ENCODE measurements at regions not wholly inside any gene's neighbourhood (a gene's known extent, or its start where the extent isn't known, plus 50 kb on each side); places are given as distances from the start of the nearest gene placed in this dataset.

- DNase-seq (ENCODE audit: extremely low spot score): no peak
- no peak overlapping the region for H3K4me3 ChIP-seq
- intact Hi-C loops (cut with DNase I): no loop called here
- H3K36me3 ChIP-seq: no peaks in the 10 kb centered on the region
- H3K27me3 ChIP-seq: no peaks in the 10 kb centered on the region
- H3K4me1 ChIP-seq: no peaks in the 10 kb centered on the region
- H3K9me3 ChIP-seq: no peaks in the 10 kb centered on the region
- TF ChIP-seq POLR2A (IDR thresholded peaks at IDR 0.05; ENCODE audit: low read depth) (no peak), EP300 (IDR thresholded peaks at IDR 0.05) (no peak)
- WGBS: 87% methylated on average over 3 of the region's 3 CpGs
- no peak overlapping the region for H3K27ac ChIP-seq (replicated peaks in 1 of 4)
Observed at GRCh38 chr5:27682600-27682999, 644.2 kb upstream of the CDH9 start.

- intact Hi-C loops (cut with DNase I): no loop called here
- no peak for DNase-seq (ENCODE audit: extremely low spot score)
- 58% methylated on average over 3 of the region's 4 CpGs for WGBS
- Histone ChIP-seq H3K4me1 (no peaks in the 10 kb centered on the region), H3K27me3 (no peaks in the 10 kb centered on the region), H3K9me3 (peaks cover 0 to 9% (median 0%) of the 10 kb centered on the region in 4 donors), H3K36me3 (no peaks in the 10 kb centered on the region), H3K4me3 (no peak overlapping the region), H3K27ac (replicated peaks in 1 of 4) (no peak overlapping the region)
- TF ChIP-seq POLR2A (IDR thresholded peaks at IDR 0.05; ENCODE audit: low read depth): no peak
- TF ChIP-seq POLR2AphosphoS5 (IDR thresholded peaks at IDR 0.05): no peak
- TF ChIP-seq EP300 (IDR thresholded peaks at IDR 0.05): no peak
- no peak for TF ChIP-seq CTCF (IDR thresholded peaks at IDR 0.05)
Observed at GRCh38 chr5:27652505-27652904, 614.1 kb upstream of the CDH9 start.

- TF ChIP-seq CTCF (IDR thresholded peaks at IDR 0.05) (no peak), EP300 (IDR thresholded peaks at IDR 0.05) (no peak), POLR2AphosphoS5 (IDR thresholded peaks at IDR 0.05) (no peak), POLR2A (IDR thresholded peaks at IDR 0.05; ENCODE audit: low read depth) (no peak)
- H3K9me3 ChIP-seq: no peaks in the 10 kb centered on the region
- H3K27ac ChIP-seq (replicated peaks in 1 of 4): no peak overlapping the region
- DNase-seq (ENCODE audit: extremely low spot score): no peak
- no peaks in the 10 kb centered on the region for H3K27me3 ChIP-seq
- intact Hi-C loops (cut with DNase I): no loop called here
- no peaks in the 10 kb centered on the region for H3K4me1 ChIP-seq
- 75% methylated on average over 5 of the region's 6 CpGs for WGBS
- no peak overlapping the region for H3K4me3 ChIP-seq
- H3K36me3 ChIP-seq: no peaks in the 10 kb centered on the region
Observed at GRCh38 chr5:27639005-27639612, 600.7 kb upstream of the CDH9 start.

GRCh38 chr5:27619982-27620381, 581.6 kb upstream of the CDH9 start:
- TF ChIP-seq CTCF (IDR thresholded peaks at IDR 0.05): no peak
- TF ChIP-seq EP300 (IDR thresholded peaks at IDR 0.05): no peak
- TF ChIP-seq POLR2AphosphoS5 (IDR thresholded peaks at IDR 0.05): no peak
- no peak for TF ChIP-seq POLR2A (IDR thresholded peaks at IDR 0.05; ENCODE audit: low read depth)
- intact Hi-C loops (cut with DNase I): no loop called here
- Histone ChIP-seq H3K9me3 (no peaks in the 10 kb centered on the region), H3K27me3 (no peaks in the 10 kb centered on the region), H3K4me1 (no peaks in the 10 kb centered on the region), H3K36me3 (no peaks in the 10 kb centered on the region), H3K4me3 (no peak overlapping the region), H3K27ac (replicated peaks in 1 of 4) (no peak overlapping the region)
- 81% methylated on average over 2 of the region's 2 CpGs for WGBS
- DNase-seq (ENCODE audit: extremely low spot score): no peak

- no peaks in the 10 kb centered on the region for H3K27me3 ChIP-seq
- no peak overlapping the region for H3K27ac ChIP-seq (replicated peaks in 1 of 4)
- WGBS: 38% methylated on average over 3 of the region's 3 CpGs
- H3K9me3 ChIP-seq: no peaks in the 10 kb centered on the region
- no peak overlapping the region for H3K4me3 ChIP-seq
- TF ChIP-seq POLR2AphosphoS5 (IDR thresholded peaks at IDR 0.05): no peak
- TF ChIP-seq POLR2A (IDR thresholded peaks at IDR 0.05; ENCODE audit: low read depth): no peak
- no peak for TF ChIP-seq EP300 (IDR thresholded peaks at IDR 0.05)
- no peak for TF ChIP-seq CTCF (IDR thresholded peaks at IDR 0.05)
- no peak for DNase-seq (ENCODE audit: extremely low spot score)
- no peaks in the 10 kb centered on the region for H3K4me1 ChIP-seq
- no peaks in the 10 kb centered on the region for H3K36me3 ChIP-seq
- intact Hi-C loops (cut with DNase I): no loop called here
Observed at GRCh38 chr5:27612161-27612560, 573.8 kb upstream of the CDH9 start.
